ENCODE measurements at regions not wholly inside any gene's neighbourhood (a gene's known extent, or its start where the extent isn't known, plus 50 kb on each side); places are given as distances from the start of the nearest gene placed in this dataset.

GRCh38 chr3:28138043-28138610, 103.3 kb upstream of the CMC1 start:
- TF ChIP-seq, protein P1, sequence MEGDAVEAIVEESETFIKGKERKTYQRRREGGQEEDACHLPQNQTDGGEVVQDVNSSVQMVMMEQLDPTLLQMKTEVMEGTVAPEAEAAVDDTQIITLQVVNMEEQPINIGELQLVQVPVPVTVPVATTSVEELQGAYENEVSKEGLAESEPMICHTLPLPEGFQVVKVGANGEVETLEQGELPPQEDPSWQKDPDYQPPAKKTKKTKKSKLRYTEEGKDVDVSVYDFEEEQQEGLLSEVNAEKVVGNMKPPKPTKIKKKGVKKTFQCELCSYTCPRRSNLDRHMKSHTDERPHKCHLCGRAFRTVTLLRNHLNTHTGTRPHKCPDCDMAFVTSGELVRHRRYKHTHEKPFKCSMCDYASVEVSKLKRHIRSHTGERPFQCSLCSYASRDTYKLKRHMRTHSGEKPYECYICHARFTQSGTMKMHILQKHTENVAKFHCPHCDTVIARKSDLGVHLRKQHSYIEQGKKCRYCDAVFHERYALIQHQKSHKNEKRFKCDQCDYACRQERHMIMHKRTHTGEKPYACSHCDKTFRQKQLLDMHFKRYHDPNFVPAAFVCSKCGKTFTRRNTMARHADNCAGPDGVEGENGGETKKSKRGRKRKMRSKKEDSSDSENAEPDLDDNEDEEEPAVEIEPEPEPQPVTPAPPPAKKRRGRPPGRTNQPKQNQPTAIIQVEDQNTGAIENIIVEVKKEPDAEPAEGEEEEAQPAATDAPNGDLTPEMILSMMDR (IDR thresholded peaks at IDR 0.05), result no peak
- no peak for TF ChIP-seq POLR2A (IDR thresholded peaks at IDR 0.05)
- TF ChIP-seq POLR2AphosphoS5 (IDR thresholded peaks at IDR 0.05), result no peak
